Colonic mucosa (tissue), 4 donors: ENCODE measurements at regions not wholly inside any gene's neighbourhood (a gene's known extent, or its start where the extent isn't known, plus 50 kb on each side); places are given as distances from the start of the nearest gene placed in this dataset.

Experiments
- DNase-seq: peaks from one replicate; pipeline ENCODE4 v3.0.0-alpha.2; 2020
- H3K27ac ChIP-seq: fragments of 200-600 bp; one replicate; pipeline ENCODE4 v1.8.0; 2021
- H3K27me3 ChIP-seq: fragments of 200-600 bp; one replicate; pipeline ENCODE4 v1.8.0; 2021
- H3K36me3 ChIP-seq: fragments of 200-600 bp; one replicate; pipeline ENCODE4 v1.8.0; 2021
- H3K4me1 ChIP-seq: fragments of 200-600 bp; one replicate; pipeline ENCODE4 v1.8.0; 2021; ENCODE audit warnings: mild to moderate bottlenecking
- H3K4me3 ChIP-seq: fragments of 200-600 bp; one replicate; pipeline ENCODE4 v1.8.0; 2021
- H3K9ac ChIP-seq, 2 donors: one replicate each; pipeline ENCODE4 v1.7.0; 2013; ENCODE audit warnings: control low read depth in 2 of 2, low read depth in 2 of 2, low read length in 2 of 2
- H3K9me3 ChIP-seq: fragments of 200-600 bp; one replicate; pipeline ENCODE4 v1.8.0; 2021
- intact Hi-C: fragments of 100-400 bp; cut with DNase I; formaldehyde crosslinking; loops from one replicate; pipeline ENCODE4 v1.14.1; 2022
- TF ChIP-seq, protein P1 (sequence below): fragments of 200-600 bp; IDR thresholded peaks from one replicate; pipeline ENCODE4 v1.8.0; 2022; ENCODE audit warnings: antibody characterized with exemption, mild to moderate bottlenecking
- donor health status: healthy.
- donor health status: DM: no; HTN: no; CAD: no.
- donor health status: DM: no; HTN: no; CAD: no.

DNA sequence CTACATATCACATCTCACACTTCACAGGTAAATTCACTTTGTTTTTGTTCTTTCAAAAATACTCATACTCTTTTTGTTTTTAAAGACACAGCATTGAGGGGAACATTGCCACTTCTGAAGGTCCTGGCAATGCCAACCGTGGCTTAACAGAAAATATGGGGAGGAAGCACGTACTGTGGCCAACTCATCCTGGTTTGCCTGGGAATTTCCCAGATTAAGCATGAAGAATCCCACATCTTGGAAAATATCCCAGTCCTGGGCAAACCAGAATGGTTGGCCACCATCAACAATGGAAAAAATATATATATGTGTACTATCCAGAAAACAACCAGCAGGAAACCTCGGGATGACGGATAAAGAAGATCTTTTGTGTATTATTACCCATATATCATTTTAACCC lies 1032.2 kb upstream of the SLC10A2 start:
- H3K9ac ChIP-seq: no peak overlapping the region
- no peak for DNase-seq
- no peak overlapping the region for H3K4me3 ChIP-seq
- H3K36me3 ChIP-seq: no peaks in the 10 kb centered on the region
- no peak overlapping the region for H3K27ac ChIP-seq
- intact Hi-C loops: no loop called here
- H3K27me3 ChIP-seq: no peaks in the 10 kb centered on the region
- TF ChIP-seq, protein P1, sequence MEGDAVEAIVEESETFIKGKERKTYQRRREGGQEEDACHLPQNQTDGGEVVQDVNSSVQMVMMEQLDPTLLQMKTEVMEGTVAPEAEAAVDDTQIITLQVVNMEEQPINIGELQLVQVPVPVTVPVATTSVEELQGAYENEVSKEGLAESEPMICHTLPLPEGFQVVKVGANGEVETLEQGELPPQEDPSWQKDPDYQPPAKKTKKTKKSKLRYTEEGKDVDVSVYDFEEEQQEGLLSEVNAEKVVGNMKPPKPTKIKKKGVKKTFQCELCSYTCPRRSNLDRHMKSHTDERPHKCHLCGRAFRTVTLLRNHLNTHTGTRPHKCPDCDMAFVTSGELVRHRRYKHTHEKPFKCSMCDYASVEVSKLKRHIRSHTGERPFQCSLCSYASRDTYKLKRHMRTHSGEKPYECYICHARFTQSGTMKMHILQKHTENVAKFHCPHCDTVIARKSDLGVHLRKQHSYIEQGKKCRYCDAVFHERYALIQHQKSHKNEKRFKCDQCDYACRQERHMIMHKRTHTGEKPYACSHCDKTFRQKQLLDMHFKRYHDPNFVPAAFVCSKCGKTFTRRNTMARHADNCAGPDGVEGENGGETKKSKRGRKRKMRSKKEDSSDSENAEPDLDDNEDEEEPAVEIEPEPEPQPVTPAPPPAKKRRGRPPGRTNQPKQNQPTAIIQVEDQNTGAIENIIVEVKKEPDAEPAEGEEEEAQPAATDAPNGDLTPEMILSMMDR: no peak
- H3K9me3 ChIP-seq: no peaks in the 10 kb centered on the region
- H3K4me1 ChIP-seq: no peaks in the 10 kb centered on the region

DNA sequence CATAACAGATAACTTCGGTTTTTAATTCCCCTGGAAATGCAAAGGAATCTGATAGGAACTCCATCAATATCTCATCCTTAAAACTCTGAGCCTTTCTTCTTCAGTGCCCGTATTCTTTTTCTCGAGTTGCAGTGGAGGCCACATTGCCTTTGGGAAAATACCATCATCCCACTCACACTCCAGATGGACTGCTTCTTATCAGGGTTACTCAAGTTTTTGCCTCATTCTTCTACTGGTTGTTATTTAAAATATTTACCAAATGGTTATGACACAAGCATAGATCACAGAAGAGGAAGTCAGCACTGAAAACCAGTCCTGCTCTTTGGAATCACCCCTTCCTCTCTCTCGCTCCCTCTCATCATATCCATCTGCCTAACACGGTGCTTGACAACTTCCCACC lies 1020.5 kb upstream of the SLC10A2 start:
- Histone ChIP-seq H3K9ac (no peak overlapping the region), H3K4me1 (no peaks in the 10 kb centered on the region), H3K36me3 (no peaks in the 10 kb centered on the region), H3K27me3 (no peaks in the 10 kb centered on the region), H3K9me3 (no peaks in the 10 kb centered on the region), H3K27ac (no peak overlapping the region), H3K4me3 (no peak overlapping the region)
- DNase-seq: no peak
- intact Hi-C loops: no loop called here
- TF ChIP-seq, protein P1: no peak

DNA sequence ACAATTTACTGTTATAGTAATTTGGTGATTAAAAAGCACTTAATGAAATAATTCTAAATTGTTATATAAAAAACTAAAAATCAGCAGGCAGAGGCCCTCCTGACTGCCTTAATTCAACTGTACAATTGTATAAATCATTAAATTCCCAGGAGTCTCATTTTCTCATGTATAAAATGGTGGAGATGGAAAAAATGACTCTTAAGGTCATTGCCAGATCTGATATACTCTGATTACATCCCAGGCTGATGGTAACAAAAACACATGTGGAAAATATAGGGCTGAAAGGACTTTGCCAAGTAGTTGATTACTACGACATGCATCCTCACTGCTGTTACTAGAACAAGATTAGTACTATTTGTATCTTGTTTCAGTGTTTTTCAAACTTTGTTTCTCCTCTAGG lies 1020.0 kb upstream of the SLC10A2 start:
- DNase-seq: no peak
- no peak overlapping the region for H3K4me3 ChIP-seq
- intact Hi-C loops: no loop called here

DNA sequence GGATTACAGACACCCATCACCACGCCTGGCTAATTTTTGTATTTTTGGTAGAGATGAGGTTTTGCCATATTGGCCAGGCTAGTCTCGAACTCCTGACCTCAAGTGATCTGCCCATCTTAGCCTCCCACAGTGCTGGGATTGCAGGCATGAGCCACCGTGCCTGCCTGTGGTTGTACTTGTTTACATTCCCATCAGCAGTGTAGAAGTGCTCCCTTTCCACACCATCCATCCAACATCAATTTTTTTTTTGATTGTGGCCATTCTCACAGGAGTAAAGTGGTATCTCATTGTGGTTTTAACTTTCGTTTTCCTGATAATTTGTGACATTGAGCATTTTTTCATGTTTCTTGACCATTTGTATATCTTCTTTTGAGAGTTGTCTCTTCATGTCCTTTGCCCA lies 1019.4 kb upstream of the SLC10A2 start:
- no peaks in the 10 kb centered on the region for H3K36me3 ChIP-seq
- H3K27me3 ChIP-seq: no peaks in the 10 kb centered on the region
- no peak overlapping the region for H3K4me3 ChIP-seq
- no peaks in the 10 kb centered on the region for H3K9me3 ChIP-seq
- no peak for DNase-seq
- TF ChIP-seq, protein P1: no peak
- H3K9ac ChIP-seq: no peak overlapping the region
- no peaks in the 10 kb centered on the region for H3K4me1 ChIP-seq
- H3K27ac ChIP-seq: no peak overlapping the region
- intact Hi-C loops: no loop called here

More for the DNA sequence above, 1020.0 kb upstream of the SLC10A2 start:
- TF ChIP-seq, protein P1: no peak
- Histone ChIP-seq H3K27ac (no peak overlapping the region), H3K27me3 (no peaks in the 10 kb centered on the region), H3K36me3 (no peaks in the 10 kb centered on the region), H3K9me3 (no peaks in the 10 kb centered on the region), H3K4me1 (no peaks in the 10 kb centered on the region), H3K9ac (no peak overlapping the region)

DNA sequence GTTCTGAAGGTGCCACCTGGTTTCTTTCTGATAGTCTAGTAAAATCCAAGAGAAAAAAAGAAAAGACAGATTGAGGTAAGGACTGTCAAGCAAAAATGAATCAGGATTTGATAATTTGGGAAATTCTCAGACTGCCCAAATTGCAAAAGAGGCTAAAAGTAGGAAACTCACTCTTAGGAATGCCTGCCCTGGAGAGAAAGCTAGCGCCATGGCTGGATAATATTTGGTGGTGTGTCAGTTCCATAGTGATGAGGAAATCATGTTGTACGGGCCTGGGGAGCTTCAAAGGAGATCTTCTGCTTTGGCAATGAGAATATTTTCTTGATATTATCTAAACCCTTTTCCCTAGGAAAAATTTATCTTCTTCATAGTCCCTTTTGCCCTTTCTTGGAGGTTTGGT lies 1008.1 kb upstream of the SLC10A2 start:
- H3K27me3 ChIP-seq: no peaks in the 10 kb centered on the region
- H3K4me1 ChIP-seq: no peaks in the 10 kb centered on the region
- no peak for DNase-seq
- no peak overlapping the region for H3K9ac ChIP-seq
- no peak overlapping the region for H3K4me3 ChIP-seq
- H3K27ac ChIP-seq: no peak overlapping the region
- H3K9me3 ChIP-seq: no peaks in the 10 kb centered on the region
- TF ChIP-seq, protein P1: no peak
- intact Hi-C loops: no loop called here
- H3K36me3 ChIP-seq: no peaks in the 10 kb centered on the region

DNA sequence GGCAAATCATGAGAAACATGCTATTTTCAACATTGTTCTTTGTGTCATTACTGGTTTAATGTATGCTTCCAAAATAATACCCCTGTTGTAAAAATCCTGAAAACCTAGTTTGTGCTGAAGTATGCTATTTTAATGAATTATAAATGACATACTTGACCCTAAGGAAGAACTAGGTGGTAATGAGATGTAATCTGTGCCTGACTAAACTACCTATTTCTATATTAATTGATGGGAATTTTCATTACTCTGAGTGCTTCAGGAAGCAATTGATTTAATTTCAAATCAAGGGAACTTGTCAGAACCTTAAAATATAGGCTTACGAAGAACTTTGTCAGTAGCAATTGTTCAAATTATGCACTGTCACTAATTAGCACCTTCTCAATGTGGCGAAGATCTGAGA lies 1005.6 kb upstream of the SLC10A2 start:
- DNase-seq: no peak
- H3K27ac ChIP-seq: no peak overlapping the region
- H3K36me3 ChIP-seq: no peaks in the 10 kb centered on the region
- no peaks in the 10 kb centered on the region for H3K4me1 ChIP-seq
- H3K9me3 ChIP-seq: no peaks in the 10 kb centered on the region
- intact Hi-C loops: no loop called here
- TF ChIP-seq, protein P1: no peak
- no peak overlapping the region for H3K4me3 ChIP-seq
- H3K27me3 ChIP-seq: no peaks in the 10 kb centered on the region
- no peak overlapping the region for H3K9ac ChIP-seq
